Mammary epithelial cell (primary cell): ENCODE measurements at regions not wholly inside any gene's neighbourhood (a gene's known extent, or its start where the extent isn't known, plus 50 kb on each side); places are given as distances from the start of the nearest gene placed in this dataset.

Experiments used
- EZH2 ChIP-seq: IDR thresholded peaks from 2 replicates; pipeline ENCODE4 v1.6.1; 2012; ENCODE audit warnings: low read length, inconsistent platforms, borderline replicate concordance
- TF ChIP-seq, protein P1 (sequence below), 2 donors: IDR thresholded peaks in 1 of 2; conservative IDR thresholded peaks in 1 of 2; 2 replicates each; pipeline ENCODE4 v1.5.1; 2011 to 2012; ENCODE audit warnings: inconsistent platforms in 2 of 2, low read length in 2 of 2, mild to moderate bottlenecking in 2 of 2, control low read depth in 1 of 2, low read depth in 1 of 2; ENCODE audit not compliant: insufficient read depth in 1 of 2; ENCODE audit errors: extremely low read depth in 1 of 2

DNA sequence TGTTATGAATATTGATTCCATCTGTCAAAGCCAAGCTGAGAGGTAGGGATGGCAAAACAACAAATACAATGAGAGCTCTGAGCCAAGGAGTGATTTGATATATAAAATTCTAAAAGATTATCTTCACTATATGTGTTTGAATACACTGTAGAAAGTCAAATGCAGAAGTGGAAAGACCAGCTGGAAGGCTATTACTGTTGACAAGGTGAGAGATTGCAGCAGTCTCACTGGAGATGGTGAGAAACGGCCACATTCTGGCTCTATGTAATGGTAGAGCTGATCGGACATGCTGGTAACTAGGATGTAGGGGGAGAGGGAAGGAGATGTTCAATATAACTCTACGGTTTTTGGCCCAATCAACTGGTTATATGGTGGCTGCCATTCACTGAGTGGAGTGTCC, 434.2 kb upstream of the SUCLG2 start:
- TF ChIP-seq, protein P1, sequence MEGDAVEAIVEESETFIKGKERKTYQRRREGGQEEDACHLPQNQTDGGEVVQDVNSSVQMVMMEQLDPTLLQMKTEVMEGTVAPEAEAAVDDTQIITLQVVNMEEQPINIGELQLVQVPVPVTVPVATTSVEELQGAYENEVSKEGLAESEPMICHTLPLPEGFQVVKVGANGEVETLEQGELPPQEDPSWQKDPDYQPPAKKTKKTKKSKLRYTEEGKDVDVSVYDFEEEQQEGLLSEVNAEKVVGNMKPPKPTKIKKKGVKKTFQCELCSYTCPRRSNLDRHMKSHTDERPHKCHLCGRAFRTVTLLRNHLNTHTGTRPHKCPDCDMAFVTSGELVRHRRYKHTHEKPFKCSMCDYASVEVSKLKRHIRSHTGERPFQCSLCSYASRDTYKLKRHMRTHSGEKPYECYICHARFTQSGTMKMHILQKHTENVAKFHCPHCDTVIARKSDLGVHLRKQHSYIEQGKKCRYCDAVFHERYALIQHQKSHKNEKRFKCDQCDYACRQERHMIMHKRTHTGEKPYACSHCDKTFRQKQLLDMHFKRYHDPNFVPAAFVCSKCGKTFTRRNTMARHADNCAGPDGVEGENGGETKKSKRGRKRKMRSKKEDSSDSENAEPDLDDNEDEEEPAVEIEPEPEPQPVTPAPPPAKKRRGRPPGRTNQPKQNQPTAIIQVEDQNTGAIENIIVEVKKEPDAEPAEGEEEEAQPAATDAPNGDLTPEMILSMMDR (conservative IDR thresholded peaks at IDR 0.05 in 1 of 2, IDR thresholded peaks at IDR 0.05 in 1 of 2; ENCODE audit: extremely low read depth in 1 of 2, insufficient read depth in 1 of 2, low read depth in 1 of 2, low read length in 2 of 2) = no peak
- no peak for TF ChIP-seq EZH2
